ENCODE measurements at regions not wholly inside any gene's neighbourhood (a gene's known extent, or its start where the extent isn't known, plus 50 kb on each side); places are given as distances from the start of the nearest gene placed in this dataset.

DNA sequence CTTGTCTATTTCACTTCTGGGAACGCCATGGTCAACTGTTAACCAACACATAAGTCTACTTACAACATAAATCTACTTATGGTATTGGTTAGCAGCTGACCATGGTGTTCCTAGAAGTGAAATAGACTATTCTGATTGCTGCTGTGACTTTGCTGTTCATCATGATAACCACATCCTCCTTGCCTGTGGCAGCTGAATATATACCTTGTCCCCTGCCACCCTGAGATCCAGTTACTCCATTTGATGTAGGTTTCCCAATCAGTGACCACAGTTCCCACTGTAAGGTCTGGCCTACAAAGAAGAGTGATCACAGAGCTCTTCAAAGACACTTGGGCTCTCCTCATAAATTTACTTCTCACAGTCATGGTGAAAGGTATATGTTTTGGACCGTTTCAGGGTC lies 66.8 kb upstream of the ALDH1A3 start:
- no peak overlapping the region for H3K4me3 ChIP-seq
- DNase-seq (ENCODE audit: low spot score): no peak
- TF ChIP-seq, protein P1, sequence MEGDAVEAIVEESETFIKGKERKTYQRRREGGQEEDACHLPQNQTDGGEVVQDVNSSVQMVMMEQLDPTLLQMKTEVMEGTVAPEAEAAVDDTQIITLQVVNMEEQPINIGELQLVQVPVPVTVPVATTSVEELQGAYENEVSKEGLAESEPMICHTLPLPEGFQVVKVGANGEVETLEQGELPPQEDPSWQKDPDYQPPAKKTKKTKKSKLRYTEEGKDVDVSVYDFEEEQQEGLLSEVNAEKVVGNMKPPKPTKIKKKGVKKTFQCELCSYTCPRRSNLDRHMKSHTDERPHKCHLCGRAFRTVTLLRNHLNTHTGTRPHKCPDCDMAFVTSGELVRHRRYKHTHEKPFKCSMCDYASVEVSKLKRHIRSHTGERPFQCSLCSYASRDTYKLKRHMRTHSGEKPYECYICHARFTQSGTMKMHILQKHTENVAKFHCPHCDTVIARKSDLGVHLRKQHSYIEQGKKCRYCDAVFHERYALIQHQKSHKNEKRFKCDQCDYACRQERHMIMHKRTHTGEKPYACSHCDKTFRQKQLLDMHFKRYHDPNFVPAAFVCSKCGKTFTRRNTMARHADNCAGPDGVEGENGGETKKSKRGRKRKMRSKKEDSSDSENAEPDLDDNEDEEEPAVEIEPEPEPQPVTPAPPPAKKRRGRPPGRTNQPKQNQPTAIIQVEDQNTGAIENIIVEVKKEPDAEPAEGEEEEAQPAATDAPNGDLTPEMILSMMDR (IDR thresholded peaks at IDR 0.05): no peak
- no peak overlapping the region for H3K27ac ChIP-seq

DNA sequence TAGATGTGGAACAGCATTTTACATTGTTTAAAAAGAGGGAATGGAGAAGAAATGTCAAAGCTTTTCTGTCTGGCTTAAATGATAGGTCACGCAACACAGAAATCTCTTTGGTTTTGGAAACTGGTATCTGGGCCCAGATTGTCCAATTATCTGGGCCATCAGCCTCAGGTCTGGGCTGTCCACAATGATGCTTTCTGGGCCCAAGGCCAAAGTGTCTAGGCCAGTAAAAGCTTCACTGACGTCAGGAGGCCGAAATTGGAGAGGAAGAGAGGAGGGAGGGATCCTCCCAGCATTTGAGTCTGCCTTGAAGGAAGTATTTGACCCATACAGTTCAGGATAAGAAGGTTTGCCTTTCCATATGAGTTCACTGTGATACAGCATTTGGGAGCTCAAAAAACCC lies 60.7 kb upstream of the ALDH1A3 start:
- TF ChIP-seq, protein P1 (IDR thresholded peaks at IDR 0.05): no peak
- no peak for DNase-seq (ENCODE audit: low spot score)
- Histone ChIP-seq H3K27ac (no peak overlapping the region), H3K4me3 (no peak overlapping the region)

- no peak for DNase-seq (ENCODE audit: low spot score)
- Histone ChIP-seq H3K4me3 (no peak overlapping the region), H3K27ac (no peak overlapping the region)
- TF ChIP-seq, protein P1 (IDR thresholded peaks at IDR 0.05): no peak
Observed at GRCh38 chr15:100820528-100820927, 59.1 kb upstream of the ALDH1A3 start.

DNA sequence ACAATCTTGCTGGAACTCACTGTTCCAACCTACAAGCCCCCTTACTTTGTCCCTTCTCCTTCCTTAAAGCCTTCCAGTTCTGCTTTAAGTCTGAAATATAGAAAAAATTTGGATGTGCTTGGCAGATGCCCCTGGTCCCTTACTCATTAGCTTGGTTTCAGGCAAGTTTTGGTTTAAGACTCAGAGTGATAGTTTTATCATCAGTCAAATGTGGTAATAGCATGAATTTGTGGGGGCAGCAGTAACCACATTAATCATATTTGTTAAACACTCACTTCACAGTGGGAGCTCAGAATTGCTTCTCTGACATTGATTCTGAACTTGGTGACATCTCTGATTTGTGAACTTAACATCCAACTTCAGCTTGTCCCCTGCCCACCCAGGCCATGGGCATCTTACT lies 58.3 kb upstream of the ALDH1A3 start:
- Histone ChIP-seq H3K27ac (no peak overlapping the region), H3K4me3 (no peak overlapping the region)
- no peak for DNase-seq (ENCODE audit: low spot score)
- TF ChIP-seq, protein P1 (IDR thresholded peaks at IDR 0.05): no peak

- TF ChIP-seq, protein P1 (IDR thresholded peaks at IDR 0.05): no peak
- Histone ChIP-seq H3K27ac (no peak overlapping the region), H3K4me3 (no peak overlapping the region)
- no peak for DNase-seq (ENCODE audit: low spot score)
Observed at GRCh38 chr15:100824211-100824610, 55.4 kb upstream of the ALDH1A3 start.

DNA sequence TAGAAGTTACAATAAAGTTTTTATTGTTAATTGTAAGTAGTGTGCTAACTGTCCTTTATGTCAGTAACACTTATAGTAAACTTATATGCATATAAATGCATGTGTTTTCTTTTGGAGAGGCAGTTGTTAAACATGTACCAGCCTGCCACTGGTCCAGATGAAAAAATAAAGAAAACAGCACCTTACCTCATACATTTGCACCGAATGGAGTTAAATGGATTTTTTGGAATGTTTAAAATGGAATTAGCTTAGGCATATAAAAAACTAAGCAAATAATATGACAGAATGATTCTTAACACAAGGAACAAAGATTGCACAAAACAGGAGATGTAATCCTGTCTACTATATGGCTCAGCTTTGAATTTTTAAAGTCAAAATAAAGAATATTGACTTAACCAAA lies 50.2 kb upstream of the ALDH1A3 start:
- TF ChIP-seq, protein P1 (IDR thresholded peaks at IDR 0.05): no peak

More for the DNA sequence above, 50.2 kb upstream of the ALDH1A3 start:
- no peak overlapping the region for H3K27ac ChIP-seq
- no peak overlapping the region for H3K4me3 ChIP-seq
- no peak for DNase-seq (ENCODE audit: low spot score)
